Hematopoietic multipotent progenitor cell treated with erythropoietin and hydrocortisone succinate and interleukin-3 and kit ligand, for 8 days (in vitro differentiated cells): ENCODE measurements at regions not wholly inside any gene's neighbourhood (a gene's known extent, or its start where the extent isn't known, plus 50 kb on each side); places are given as distances from the start of the nearest gene placed in this dataset.

ENCODE experiments used
- DNase-seq: peaks from one replicate; pipeline ENCODE4 v3.0.0-alpha.2; 2015

- DNase-seq = no peak
Observed at GRCh38 chr2:129133692-129134641, 815.3 kb upstream of the HS6ST1 start.

- DNase-seq = no peak
Observed at GRCh38 chr2:129135017-129135416, 816.3 kb upstream of the HS6ST1 start.

- DNase-seq = no peak
Observed at GRCh38 chr2:129139380-129139779, 820.7 kb upstream of the HS6ST1 start.

GRCh38 chr2:129142465-129142864, 823.8 kb upstream of the HS6ST1 start:
- DNase-seq = no peak

- no peak for DNase-seq
Observed at GRCh38 chr2:129144082-129144791, 825.6 kb upstream of the HS6ST1 start.

GRCh38 chr2:129152514-129152913, 827.0 kb upstream of the RAB6C start:
- no peak for DNase-seq

GRCh38 chr2:129160879-129161278, 818.6 kb upstream of the RAB6C start:
- DNase-seq = no peak

GRCh38 chr2:129164220-129164949, 815.1 kb upstream of the RAB6C start:
- no peak for DNase-seq

GRCh38 chr2:129165006-129165405, 814.5 kb upstream of the RAB6C start:
- no peak for DNase-seq

- DNase-seq = no peak
Observed at GRCh38 chr2:129167456-129167855, 812.0 kb upstream of the RAB6C start.

- no peak for DNase-seq
Observed at GRCh38 chr2:129170570-129170969, 808.9 kb upstream of the RAB6C start.

- no peak for DNase-seq
Observed at GRCh38 chr2:129174143-129174542, 805.3 kb upstream of the RAB6C start.

GRCh38 chr2:129175051-129175450, 804.4 kb upstream of the RAB6C start:
- DNase-seq = no peak

GRCh38 chr2:129176375-129176774, 803.1 kb upstream of the RAB6C start:
- DNase-seq = no peak

- no peak for DNase-seq
Observed at GRCh38 chr2:129178356-129178755, 801.1 kb upstream of the RAB6C start.

- no peak for DNase-seq
Observed at GRCh38 chr2:129179199-129179598, 800.3 kb upstream of the RAB6C start.

GRCh38 chr2:129180124-129180716, 799.2 kb upstream of the RAB6C start:
- peak; percentile 2 for DNase-seq

GRCh38 chr2:129181433-129181832, 798.0 kb upstream of the RAB6C start:
- DNase-seq = no peak

- no peak for DNase-seq
Observed at GRCh38 chr2:129181963-129182362, 797.5 kb upstream of the RAB6C start.

- no peak for DNase-seq
Observed at GRCh38 chr2:129187343-129187742, 792.1 kb upstream of the RAB6C start.

- DNase-seq = no peak
Observed at GRCh38 chr2:129188451-129188850, 791.0 kb upstream of the RAB6C start.

- no peak for DNase-seq
Observed at GRCh38 chr2:129189617-129190319, 789.7 kb upstream of the RAB6C start.
